Cardiac septum (tissue), 1 donor: ENCODE measurements at regions not wholly inside any gene's neighbourhood (a gene's known extent, or its start where the extent isn't known, plus 50 kb on each side); places are given as distances from the start of the nearest gene placed in this dataset.

ENCODE experiments used
- DNase-seq: peaks from one replicate; pipeline ENCODE4 v3.0.0-alpha.2; 2020; ENCODE audit warnings: low spot score
- intact Hi-C: fragments of 100-400 bp; cut with DNase I; formaldehyde crosslinking; loops from one replicate; pipeline ENCODE4 v1.14.0; 2022
- donor health status: DM: no; HTN: no; CAD: no.

- intact Hi-C loops: no loop called here
- DNase-seq: no peak
These were observed 69.6 kb upstream of the SPATA31E1 start for GRCh38 chr9:87813119-87813463.

GRCh38 chr9:87816036-87816435, 66.6 kb upstream of the SPATA31E1 start:
- intact Hi-C loops: no loop called here
- no peak for DNase-seq

- DNase-seq: no peak
- intact Hi-C loops: no loop called here
These were observed 64.4 kb upstream of the SPATA31E1 start for GRCh38 chr9:87818308-87818707.

DNA sequence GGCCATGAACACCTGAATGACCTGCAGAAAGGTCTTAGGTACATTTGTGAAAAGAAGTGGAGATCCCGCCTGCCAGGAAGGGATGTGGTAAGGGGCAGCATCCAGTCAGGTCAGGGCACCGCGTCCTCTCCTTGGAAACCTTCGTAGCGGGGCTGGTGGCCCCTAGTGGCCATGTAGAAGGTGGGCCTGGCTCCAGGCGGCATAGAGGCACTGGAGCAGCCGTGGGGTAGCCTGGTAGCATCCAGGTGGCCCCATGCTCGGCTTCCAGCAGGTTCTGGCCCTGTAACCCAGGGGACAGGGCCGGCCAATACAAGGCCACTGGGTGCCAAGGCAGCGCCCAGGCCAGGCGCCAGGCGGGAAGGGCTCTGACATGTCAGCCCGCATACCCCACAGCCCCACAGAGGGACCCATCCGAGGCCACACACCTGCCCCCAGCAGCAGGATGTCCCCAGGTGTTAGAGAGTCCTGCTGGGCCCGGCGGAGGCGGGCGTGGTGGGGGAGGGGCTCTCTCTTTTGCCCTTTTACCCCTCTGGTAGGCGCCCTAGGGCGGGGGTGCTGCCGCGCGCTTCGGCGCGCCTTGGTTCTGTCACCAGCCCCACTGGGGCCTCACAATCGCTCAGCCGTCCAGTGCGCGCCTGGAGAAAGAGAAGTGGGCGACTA, 58.3 kb upstream of the SPATA31E1 start:
- DNase-seq: no peak
- intact Hi-C loops: no loop called here

DNA sequence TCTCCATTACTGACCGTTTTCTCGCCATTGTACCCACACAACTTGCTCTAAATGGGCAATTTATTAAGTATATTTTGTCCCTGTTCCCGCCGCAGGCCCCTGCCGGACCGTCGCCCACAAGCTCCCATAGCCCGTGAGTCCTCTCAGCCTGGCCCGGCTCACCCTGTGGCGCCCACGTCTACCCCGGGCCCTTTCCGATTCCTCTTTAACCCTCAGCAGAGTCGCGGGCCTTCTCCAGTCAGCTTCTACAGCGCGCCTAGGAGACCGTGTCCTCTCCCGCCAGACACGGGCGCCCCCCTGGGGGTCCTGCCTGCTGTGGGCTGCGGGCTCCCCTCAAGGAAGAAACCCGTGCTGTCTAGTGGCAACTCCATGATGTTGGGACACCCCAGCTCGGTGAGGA, 57.8 kb upstream of the SPATA31E1 start:
- DNase-seq: no peak
- intact Hi-C loops: no loop called here

DNA sequence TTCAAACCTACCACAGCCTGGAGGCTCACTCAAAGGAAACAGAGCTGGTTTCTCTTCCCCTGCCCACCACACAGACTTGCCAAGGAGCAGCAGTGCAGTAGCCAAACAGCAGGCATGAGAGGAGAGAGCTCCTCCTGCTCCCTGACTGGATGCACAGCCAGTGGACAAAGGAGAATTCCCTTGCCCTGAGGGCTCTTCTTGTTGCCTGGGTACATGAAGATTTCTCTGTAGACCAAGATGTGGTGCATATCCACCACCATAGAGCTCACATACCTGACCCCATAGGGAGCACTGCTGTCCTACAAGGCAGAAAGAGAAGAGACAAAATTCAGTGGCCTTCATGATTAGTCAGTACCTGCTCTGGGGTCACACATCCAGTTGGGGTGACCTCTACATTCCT, 56.3 kb upstream of the SPATA31E1 start:
- intact Hi-C loops: no loop called here
- DNase-seq: no peak

DNA sequence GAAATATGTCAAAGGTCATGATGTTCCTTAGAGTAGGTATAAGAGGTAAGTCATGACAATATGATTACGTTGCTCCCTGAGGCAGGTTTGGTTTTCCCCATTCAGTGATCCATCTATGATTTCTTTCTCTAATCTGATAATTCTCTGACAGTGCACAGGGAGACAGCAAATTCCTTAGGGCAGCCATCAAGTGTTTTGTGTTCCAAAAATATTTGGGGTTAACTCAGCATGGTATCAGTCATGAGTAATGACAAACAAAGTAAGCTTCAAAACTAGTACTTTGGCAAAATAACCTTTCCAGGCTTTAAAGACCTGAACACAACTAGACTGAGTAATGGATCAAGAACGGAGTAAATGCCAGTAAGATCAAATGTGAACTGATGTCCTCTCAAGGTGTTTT, 55.3 kb upstream of the SPATA31E1 start:
- DNase-seq: no peak
- intact Hi-C loops: no loop called here

- no peak for DNase-seq
- intact Hi-C loops: no loop called here
These were observed 52.9 kb upstream of the SPATA31E1 start for GRCh38 chr9:87829756-87830155.

- intact Hi-C loops: no loop called here
- no peak for DNase-seq
These were observed 52.2 kb upstream of the SPATA31E1 start for GRCh38 chr9:87830446-87830845.

DNA sequence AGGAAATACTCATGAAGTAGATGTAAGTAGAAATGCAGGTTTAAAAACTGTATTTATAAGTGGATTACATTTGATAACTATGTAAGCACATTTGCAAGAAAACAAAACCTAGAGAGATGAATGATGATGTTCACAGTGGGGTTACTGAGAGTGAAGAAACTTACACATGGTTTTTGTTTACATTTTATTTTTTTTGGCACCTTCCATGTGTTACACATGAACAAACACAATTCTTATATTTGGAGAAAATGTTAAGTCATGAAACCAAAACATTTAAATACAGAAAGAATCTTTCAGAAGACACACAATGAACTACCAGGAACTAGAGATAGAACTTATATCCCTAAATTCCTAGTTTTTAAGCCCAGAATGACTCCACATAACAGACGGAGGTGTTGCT, 51.5 kb upstream of the SPATA31E1 start:
- intact Hi-C loops: no loop called here
- DNase-seq: no peak
